ENCODE measurements at regions not wholly inside any gene's neighbourhood (a gene's known extent, or its start where the extent isn't known, plus 50 kb on each side); places are given as distances from the start of the nearest gene placed in this dataset.

- no peak for TF ChIP-seq GATA2 (IDR thresholded peaks at IDR 0.05; ENCODE audit: low read depth, low read length)
- TF ChIP-seq GATA3 (IDR thresholded peaks at IDR 0.05; ENCODE audit: low read depth, low read length), result no peak
These were observed 128.6 kb upstream of the NPY2R start for GRCh38 chr4:155079871-155080270.

Measured in SH-SY5Y (cell line).